HG03432 (cell line): ENCODE measurements at regions not wholly inside any gene's neighbourhood (a gene's known extent, or its start where the extent isn't known, plus 50 kb on each side); places are given as distances from the start of the nearest gene placed in this dataset.
"Not testable (repeated sequence)": the region's sequence is repeated elsewhere in the genome, so short reads cannot be mapped to it uniquely, and the experiment has no call there.

Experiments used
- ATAC-seq: cut with Tn5 transposase; IDR thresholded peaks from one replicate; pipeline ENCODE4 v1.9.1; 2021; ENCODE audit warnings: mild to moderate bottlenecking, moderate library complexity; ENCODE audit not compliant: unreplicated experiment

- no peak for ATAC-seq
These were observed 147.6 kb upstream of the CES5A start for GRCh38 chr16:56022818-56023217.

- ATAC-seq: no peak
These were observed 144.1 kb upstream of the CES5A start for GRCh38 chr16:56019274-56019673.

- ATAC-seq: no peak
These were observed 138.9 kb upstream of the CES5A start for GRCh38 chr16:56013962-56014552.

DNA sequence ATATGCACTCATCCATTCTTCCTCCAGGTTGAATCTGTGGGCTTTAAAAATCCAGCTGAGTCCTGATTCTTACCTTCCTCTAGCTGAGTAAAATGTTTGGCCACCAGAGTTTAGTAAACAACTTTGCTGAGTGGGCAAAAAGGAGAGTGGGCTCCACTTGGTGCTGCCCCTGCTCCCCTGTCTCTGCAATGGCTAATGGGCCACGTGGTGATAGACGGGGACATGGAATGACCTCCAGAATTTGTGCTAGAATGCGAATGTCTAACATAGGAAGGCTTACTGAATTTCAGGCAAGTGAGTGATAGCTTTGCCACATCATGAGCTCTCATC is 137.3 kb upstream of the CES5A start:
- no peak for ATAC-seq

DNA sequence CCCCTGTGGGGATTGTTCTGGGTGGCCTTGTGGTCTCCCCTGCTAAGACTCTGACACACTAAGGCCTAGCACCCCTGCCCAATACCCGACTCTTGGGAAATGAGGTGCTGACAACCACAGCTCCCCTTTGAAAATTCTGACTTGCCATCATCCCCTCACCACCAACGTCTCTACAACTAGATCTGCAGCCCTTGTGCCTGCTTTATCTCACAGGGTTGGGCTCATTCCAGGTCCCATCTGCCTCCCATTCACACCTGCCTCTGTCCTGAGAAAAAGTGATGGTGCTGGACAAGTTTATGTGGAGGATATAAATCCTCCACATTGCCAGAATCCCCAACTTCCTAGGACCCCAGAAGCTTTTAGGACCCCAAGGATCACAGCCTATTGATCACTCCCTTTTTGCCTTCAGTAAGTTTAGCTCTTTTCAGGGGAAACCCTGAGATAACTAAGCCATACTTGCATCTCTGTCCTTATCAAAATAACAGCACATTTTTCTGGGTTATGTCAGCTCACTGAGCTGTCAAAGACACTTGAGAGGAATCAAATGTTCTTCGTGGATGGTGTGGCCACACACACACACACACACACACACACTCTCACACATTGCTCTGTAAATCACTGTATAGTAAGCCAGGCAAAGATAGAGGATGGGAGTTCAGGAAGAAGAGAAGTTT is 136.8 kb upstream of the CES5A start:
- no peak for ATAC-seq

- ATAC-seq: no peak
These were observed 130.8 kb upstream of the CES5A start for GRCh38 chr16:56005958-56006357.

DNA sequence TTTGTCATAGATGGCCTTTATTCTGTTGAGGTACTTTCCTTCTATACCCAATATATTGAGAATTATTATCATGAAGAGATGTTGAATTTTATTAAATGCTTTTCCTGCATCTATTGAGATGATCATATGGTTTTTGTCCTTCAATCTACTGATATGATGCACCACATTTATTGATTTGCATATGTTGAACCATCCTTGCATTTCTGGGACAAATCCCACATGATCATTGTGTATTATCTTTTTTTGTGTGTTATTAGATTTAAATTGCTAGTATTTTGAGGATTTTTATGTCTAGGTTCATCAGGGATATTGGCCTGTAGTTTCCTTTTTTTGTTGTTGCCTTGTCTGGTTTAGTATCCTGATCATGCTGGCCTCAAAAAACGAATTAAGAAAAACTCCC is 124.5 kb upstream of the CES5A start:
- no peak for ATAC-seq

DNA sequence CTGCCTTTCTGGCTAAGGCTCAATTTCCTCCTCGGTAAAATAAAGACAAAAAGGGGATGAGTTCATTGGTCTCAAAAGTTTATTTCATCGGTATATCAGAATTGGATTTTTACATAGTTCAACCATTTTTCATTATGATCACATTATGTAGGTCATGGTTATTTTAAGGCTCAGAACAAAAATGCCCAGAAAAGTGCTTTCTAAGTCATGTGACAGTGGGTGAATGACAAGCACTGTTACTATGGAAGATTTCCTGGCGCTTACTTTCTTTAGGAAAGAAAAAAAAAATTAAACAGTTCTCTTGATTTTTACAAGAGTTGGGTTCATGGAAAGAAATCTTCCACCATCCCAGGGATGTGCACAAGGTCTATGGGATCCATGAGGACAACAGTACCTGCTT is 117.9 kb upstream of the CES5A start:
- no peak for ATAC-seq

DNA sequence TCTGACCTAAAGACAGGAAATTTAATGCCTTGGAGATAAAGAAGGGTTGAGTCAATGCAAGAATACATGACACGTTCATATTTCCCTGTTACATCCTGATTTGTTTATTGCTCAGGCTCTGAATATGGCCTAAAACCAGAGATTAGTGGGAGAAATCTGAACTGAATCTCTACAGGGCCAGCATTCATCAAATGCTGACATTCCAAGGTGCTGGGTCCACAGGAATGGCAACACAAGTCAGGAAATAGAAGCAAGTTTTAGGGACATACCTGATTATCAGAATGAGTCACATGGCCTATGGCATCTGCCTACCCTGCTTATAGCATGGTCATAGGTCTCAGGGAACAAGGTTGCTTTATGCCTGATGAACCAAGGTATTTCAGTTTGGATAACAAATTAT is 117.4 kb upstream of the CES5A start:
- no peak for ATAC-seq

- ATAC-seq: no peak
These were observed 116.7 kb upstream of the CES5A start for GRCh38 chr16:55991843-55992242.

- ATAC-seq: no peak
These were observed 114.4 kb upstream of the CES5A start for GRCh38 chr16:55989569-55989907.

- not testable (repeated sequence) for ATAC-seq
These were observed 113.8 kb upstream of the CES5A start for GRCh38 chr16:55988850-55989568.

DNA sequence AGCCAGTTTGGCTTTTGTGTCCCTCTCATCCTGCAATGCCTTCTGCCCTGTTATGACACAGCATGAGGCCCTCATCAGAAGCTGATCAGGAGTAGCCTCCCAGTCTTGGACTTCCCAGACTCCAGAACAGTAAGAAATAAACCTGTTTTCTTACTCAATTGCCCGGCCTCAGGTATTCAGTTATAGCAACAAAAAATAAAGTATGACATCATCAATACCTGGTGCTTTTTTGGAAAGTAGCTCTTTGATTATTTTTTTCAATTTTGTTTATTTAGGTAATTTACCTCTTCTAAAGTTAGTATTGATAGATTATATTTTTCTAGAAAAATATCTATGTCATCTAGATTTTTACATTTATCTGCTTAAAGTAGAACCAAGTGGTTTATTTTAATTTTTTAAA is 112.8 kb upstream of the CES5A start:
- no peak for ATAC-seq

- no peak for ATAC-seq
These were observed 107.4 kb upstream of the CES5A start for GRCh38 chr16:55982597-55982996.

DNA sequence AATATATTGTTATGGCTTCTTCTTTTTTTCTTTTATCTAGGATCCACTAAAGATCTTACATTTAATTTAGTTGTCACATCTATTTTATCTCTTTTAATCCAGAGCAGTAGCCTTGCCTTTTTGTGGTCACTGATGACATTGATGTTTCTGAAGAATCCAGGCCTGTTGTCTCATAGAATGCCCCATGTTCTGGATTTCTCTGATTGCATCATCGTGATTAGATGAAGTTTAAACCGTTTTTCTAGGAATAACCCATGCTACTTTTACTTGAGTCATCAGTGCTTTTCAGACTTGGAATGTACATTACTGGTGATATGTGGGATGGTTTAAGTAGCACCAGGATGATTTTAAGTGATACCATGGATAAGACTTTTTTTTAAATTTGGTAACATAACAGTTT is 106.4 kb upstream of the CES5A start:
- no peak for ATAC-seq

GRCh38 chr16:55976815-55977214 is 101.6 kb upstream of the CES5A start:
- no peak for ATAC-seq

GRCh38 chr16:55971447-55971846 is 96.3 kb upstream of the CES5A start:
- ATAC-seq: no peak

DNA sequence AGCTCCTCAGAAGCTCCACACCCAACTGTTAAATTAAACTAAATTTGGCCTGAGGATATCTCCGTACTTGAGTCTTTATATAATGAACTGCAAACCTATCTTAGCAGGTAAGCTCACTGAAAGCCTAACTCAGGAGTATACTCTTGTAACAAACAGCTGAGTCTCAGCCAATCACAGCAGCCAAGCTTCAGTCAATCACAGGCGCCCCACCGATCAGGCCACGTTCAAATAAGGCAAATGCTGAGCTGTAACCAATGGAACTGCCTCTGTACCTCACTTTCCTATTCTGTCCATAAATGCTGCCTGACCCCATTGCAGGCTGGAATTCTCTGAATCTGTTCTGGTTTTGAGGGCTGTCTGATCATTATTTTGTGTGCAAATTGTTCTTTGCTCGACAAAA is 93.0 kb upstream of the CES5A start:
- ATAC-seq: no peak

GRCh38 chr16:55964923-55965475 is 89.8 kb upstream of the CES5A start:
- no peak for ATAC-seq

DNA sequence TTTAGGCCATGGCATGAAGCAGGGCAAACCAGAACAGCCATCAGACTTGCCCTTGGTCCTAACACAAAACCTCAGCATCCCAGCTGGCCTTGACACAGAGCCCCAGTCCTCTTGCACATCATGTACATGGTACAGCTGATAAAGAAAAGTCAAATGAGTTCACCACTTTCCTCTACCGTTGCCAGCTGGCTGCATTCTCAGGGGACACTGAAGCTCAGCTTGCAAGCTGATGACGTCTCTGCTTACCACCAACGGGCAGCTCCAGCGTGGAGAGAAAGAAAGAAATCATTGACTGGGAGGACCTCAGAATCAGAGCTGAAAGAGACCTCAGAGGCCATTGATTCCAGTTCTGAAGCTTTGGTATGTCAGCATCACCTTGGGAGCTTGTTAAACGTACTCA is 80.7 kb upstream of the CES5A start:
- ATAC-seq: no peak

DNA sequence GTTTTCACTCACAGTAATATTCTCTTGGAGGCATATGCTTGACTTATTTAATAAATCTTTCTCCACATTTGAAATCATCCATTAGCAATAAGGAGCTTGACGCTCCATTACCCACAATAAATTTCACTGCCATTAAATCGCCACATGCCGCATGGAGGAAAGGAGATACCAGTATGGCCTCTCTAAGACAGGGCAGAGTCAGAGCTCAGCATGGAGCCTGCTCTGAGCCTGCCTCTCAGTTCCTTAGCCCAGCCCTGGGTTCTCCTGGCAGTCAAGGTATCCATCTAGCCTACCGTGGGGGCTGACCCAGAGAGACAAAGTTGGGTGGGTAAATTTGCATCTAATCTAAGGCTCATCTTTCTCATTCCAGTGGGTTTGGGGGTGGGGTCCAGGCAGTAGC is 80.3 kb upstream of the CES5A start:
- ATAC-seq: no peak

GRCh38 chr16:55954906-55955305 is 79.7 kb upstream of the CES5A start:
- no peak for ATAC-seq
